Stimulated activated CD4-positive, alpha-beta T cell treated with anti-CD3 and anti-CD28 coated beads, Interleukin-4, amount 100 ng/mL, for 48 hours (primary cell): ENCODE measurements at regions not wholly inside any gene's neighbourhood (a gene's known extent, or its start where the extent isn't known, plus 50 kb on each side); places are given as distances from the start of the nearest gene placed in this dataset.

Experiments
- DNase-seq, 2 donors: peaks; one replicate each; pipeline ENCODE4 v3.0.0-alpha.2; 2020; ENCODE audit warnings: low read depth in 2 of 2

DNA sequence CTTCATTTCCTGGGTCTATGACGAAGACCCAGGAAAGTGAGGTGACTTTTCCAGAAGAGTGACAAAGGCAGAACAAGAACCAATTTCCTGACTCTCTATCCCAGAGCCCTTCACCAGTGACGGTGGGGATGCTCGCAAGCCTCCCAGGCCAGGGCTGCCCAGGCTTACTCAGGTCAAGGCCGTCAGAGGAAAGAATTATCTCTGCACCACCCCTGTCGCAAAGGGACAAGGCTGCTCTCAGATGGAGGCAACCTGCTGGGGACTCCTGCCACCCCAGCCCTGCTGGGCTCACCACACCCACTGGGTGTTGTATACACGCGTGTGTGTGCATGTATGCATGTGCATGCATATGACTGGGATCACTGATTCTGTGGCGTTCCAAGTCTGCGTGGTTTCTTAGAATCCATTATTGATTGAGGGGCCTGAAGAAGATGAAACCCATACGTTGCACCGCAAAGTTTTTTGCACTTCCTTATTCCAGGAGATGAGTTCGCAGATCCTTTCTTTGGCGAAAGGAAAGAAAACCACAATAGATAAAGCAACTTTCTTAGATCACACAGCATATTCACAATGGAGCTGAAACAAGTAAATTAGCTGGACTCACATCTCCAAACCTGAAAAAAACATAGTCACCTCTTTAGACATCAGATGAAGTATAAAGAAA, 255.8 kb downstream of the RHOU start:
- no peak for DNase-seq

- DNase-seq = no peak
These were observed 256.8 kb downstream of the RHOU start for GRCh38 chr1:228992044-228992443.

DNA sequence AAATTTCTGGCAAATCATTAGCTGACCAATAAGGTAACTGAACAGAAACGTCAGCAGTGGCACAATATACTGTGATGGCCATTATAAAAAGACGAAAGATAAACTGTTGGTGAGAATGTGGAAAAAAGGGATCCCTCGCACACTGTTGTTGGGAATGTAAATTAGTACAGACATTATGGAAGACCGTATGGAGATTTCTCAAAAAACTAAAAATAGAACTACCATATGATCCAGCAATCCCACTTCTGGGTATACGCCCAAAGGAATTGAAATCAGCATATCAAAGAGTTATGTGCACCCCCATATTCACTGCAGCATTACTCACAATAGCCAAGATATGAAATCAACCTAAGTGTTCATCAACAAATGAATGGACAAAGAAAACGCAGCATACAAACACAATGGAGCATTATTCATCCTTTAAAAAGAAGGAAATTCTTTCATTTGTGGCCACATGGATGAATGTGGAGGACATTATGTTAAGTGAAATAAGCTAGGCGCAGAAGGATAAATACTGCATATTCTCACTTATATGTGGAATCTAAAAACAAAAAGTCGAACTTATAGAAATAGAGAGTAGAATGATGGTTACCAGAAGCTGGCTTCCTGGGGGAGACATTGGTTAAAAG, 257.7 kb downstream of the RHOU start:
- DNase-seq = no peak

- no peak for DNase-seq
These were observed 259.7 kb downstream of the RHOU start for GRCh38 chr1:228994676-228995594.

GRCh38 chr1:228996281-228996680, 261.0 kb downstream of the RHOU start:
- no peak for DNase-seq

DNA sequence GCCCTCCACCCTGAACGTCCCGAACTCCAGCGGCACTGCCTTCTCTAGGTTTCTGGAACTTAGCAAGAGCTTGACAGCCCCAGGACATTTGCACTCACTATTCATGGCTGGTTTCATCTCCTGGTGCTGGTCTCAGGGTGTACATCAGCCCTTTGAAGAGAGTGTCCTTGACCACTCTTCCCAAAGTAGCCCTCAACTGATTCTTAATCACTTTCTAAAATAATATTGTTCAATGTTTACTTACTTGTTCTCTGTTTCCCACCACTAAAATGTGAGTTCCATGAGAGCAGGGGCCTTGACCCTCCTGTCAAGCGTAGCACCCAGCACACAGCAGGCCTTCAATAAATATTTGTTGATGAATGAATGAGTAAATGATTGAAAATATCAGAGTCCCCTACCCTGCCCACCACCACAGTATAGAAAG, 262.5 kb downstream of the RHOU start:
- no peak for DNase-seq

DNA sequence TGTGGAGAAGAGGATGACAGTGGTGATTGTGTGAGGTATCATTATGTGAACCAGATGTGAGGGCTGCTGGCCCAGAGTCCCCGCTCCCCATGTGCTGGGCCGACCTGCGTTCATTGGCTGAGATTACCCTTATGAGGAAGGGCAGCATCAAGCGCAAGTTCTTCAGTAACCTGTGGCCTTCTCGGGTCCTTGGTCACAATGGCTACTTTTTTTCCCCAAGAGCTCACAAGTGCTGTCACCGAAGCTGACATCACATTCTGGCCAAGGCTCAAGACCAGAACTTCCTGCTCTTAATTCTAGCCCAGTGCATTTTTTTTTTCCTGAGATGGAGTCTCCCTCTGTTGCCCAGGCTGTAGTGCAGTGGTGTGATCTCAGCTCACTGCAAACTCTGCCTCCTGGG, 262.9 kb downstream of the RHOU start:
- no peak for DNase-seq

DNA sequence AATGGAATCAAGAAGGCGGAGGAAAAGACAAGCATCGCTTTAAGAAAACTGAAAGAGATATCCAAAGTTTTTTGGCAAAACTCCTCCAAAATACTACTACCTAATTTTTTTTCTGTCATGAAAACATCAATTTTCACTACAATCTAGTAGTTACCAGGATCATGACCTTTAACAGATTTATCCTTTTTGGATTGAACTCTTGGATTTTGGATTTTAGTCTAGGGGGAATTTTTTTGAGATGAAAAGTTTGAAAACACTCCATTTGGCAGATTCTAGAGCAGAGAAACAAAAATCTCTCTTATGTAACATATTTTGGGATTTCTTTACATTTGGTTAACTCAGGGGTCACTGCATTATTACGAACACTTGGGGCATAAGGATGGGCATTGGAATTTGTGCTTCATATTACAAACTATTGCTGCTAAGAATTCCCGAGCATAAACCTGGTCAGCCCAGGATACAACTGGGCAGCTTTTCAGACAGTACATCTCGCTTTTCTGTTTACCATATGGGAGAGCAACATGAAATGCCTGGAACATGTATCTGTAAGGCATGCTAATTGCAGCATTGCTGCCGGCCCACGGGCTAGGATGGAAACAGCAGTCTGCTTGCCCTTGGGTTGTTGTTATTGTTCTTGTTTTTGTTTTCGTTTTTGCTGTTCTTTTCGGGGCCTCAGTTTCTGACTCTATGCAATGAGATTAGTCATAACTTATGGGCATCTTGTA, 264.3 kb downstream of the RHOU start:
- no peak for DNase-seq

GRCh38 chr1:229000187-229000586, 264.9 kb downstream of the RHOU start:
- no peak for DNase-seq

DNA sequence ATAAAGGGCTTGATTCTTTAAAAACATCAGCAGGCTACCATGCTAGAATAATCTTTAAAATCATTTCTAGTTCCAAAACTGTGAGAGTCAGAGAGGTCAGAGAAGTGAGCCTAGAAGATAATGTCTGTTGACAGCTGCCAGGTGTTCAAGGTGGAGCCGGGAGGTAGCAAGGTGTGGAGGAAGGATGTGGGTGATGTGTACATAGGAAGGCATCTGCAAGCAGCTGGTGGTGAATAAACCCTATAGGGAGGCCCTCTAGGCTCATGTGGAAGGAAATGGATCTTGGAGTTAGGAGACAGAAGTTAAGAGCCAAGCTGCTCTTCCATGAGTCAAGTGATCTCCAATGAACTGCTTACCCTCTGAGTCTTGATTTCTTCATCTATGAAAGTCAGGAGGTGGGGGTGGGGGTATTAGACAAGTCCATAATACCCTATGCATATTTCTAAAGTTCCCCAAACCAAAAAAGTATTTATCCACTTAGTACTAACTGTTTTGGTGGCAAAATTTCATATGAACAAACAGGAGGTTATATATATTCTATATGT, 266.3 kb downstream of the RHOU start:
- no peak for DNase-seq

- DNase-seq = no peak
These were observed 266.8 kb downstream of the RHOU start for GRCh38 chr1:229002037-229002436.

DNA sequence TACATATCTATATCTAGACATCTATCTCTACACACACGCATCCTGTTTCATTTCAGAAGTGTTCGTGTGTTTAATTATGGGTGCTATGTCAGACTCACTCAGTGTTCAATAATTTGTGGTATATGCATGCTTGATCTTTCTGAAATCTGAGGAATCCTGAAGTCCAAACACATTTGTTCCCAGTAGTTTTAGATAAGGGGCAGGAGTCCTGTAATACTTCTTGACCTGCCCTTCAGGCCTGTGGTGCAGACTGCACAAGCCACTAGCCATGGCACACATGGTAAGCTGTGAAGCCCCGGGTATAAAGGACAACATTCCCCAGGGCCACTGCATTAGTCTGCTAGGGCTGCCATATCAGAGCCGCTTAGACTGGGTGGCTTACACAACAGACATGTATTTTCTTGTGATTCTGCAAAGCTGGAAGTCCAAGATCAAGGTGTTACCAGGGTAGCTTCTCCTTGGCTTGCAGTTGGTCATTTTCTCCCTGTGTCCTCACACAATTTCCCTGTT, 267.2 kb downstream of the RHOU start:
- no peak for DNase-seq

DNA sequence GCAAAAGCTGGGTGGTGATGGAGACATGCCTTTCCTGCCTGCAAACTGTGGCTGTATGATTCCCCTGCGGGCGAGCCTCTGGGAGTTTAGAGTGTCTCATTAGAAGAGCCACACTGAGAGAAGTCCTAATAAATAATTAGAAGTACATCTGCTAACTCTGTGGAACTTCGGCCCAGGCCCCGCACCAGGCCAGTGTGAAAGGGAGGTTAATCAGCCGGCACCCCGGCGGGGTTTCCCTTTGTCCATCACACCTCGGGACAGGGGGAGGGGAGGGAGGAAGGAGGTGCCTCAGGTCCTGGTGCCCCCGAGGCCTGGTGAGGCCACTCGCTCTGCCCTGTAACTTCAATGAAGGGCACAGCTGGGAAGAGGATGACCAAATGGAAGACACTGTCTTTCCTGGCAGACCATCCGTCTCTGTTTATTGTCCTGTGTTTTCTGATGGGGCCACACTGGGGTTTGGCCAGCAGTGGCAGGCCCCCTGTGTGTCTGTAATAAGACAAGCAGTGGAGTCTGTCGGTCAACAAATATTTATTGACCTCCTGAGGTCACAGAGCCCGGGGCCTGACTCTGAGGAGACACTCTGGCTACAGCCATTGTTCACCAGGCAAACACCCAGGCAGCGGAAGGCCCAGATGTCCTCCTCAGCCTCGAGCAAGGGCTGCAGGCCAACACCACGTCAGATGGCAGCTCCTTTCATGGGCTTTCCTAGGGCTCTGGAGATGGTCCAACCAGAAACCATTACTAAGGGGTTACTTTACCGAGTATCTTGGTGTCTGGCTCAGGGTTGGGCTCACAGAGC, 267.5 kb upstream of the RAB4A start:
- no peak for DNase-seq

DNA sequence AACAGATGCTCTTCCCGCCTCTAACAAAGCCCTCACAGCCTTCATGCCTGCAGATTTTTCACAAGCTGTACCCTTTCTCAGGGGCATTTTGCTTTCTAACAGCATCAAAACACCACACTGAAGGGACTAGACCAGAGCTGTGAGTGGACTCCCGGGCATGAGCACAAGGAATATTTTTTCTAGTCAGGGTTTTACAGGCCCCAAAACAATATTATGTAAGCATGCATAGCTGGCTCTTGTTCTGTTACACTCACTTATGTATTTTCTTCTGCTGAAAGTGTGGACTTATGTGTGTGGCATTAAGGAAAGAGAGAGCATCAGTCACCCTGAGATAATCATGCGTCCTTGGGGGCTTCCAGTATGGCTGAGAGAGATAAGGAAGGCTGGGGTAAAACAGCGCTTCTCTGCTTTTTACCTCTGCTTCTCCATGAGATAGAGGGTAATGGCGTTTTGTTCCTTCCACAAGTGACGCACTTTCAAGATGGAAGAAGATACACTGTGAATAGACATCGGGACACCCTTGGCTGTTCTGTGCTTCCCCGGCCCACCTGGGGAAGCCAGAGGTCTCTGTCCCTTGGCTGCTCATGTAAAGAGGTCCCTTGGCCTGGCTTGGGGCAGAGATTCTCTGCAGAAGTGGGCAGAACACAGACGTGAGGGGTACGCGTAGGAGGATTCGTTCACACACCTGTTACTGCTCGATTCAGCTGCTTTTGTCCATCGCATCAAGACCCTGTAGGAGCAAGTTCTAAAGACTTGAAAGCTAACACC, 266.7 kb upstream of the RAB4A start:
- no peak for DNase-seq

DNA sequence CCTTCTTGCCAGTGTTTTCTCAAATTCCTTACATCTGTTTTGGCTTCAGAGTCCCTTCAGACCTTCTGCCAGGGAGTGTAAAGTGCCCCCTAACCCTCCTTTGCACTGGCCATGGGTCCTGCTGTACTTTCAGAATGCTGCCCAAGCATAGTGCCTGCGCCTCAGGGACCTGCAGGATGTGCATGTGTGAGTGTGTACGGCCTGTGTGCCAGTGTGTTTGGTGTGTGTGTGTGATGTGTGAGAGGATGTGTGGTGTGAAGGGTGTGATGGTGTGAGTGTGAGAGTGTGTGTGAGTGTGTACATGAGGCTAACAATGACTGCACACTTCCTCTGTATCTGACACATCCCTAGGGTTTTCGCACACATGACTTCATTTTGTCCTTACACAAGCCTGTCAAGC, 265.8 kb upstream of the RAB4A start:
- no peak for DNase-seq

DNA sequence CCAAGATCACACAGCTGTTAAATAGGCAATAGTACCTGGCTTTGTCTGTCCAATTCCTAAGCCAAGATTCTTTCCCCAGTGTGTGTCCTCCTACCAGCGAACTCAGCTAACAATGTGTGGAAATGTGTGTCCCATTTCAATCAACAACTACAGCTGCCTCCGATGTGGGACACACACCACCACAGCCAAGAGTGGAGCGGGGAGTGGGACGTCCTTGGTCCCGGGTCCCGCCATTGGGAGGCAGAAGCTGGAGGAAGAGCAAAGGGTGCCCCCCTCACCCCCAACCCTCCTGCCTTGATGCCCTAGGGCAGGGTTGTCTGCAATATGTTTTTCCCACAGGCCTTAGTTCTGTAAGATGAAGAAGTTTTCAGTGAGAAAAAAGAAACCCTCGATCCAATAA, 265.4 kb upstream of the RAB4A start:
- DNase-seq = no peak

DNA sequence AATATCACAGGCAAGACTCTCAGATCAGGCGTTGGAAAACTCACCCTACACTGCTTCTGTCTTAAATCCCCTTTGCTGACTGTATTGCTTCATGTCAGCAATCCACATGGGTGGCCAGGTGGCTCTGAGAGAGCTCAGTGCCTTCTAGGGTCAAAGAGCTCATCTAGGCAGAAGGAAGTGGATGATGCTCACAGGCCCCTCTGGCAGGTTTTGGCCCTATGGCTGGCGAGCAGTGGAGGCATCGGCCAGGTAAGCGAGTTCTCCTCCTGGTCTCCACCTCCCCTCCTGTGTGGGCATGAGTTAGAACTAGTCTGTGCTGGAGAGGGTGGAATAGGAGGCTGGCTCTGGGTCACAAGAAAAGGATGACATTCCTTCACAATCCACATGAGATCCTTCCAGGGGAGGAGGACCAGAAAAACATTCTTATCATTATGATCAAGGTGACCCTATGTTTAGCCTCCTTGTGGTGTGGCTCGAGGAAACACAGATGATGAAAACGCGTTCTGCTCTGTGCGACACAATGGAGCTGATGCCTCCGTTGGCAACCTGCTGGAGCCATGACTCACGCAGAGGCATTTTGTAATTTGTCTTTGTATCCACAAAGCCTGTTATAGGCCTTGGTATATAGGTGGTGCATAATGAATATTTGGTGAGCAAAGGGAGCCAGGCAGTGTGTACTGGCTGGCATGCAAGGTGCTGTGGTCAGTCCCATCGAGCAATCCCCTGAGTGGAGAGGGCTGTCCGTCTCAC, 264.6 kb upstream of the RAB4A start:
- no peak for DNase-seq

GRCh38 chr1:229007167-229007566, 263.7 kb upstream of the RAB4A start:
- no peak for DNase-seq

DNA sequence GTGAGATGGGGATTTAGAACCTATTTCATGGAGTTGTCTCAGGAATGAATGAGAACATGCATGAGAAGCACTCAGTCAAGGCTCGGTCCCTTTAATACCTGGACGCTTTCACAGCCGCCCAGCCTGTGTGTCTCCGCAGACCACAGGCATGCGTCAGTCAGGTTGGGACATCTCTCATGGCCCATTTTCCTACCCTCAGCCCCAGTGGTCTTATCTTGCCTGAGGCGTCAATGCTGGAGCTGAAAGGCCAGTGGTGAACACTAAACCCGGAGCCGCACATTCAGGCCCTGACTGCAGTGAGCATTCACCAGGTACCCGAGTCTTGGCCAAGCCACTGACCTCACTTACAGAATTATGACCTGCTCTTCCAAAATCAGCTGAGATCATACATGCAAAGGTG, 263.2 kb upstream of the RAB4A start:
- DNase-seq = no peak
